Right ventricle myocardium superior (tissue), 1 donor: ENCODE measurements at regions not wholly inside any gene's neighbourhood (a gene's known extent, or its start where the extent isn't known, plus 50 kb on each side); places are given as distances from the start of the nearest gene placed in this dataset.

Experiments
- ATAC-seq: fragments of 200-7000 bp; cut with Tn5 transposase; one replicate; pipeline ENCODE4 v1.9.1; 2020; ENCODE audit warnings: mild to moderate bottlenecking; ENCODE audit not compliant: poor library complexity
- DNase-seq: peaks from one replicate; pipeline ENCODE4 v3.0.0-alpha.2; 2020
- intact Hi-C: fragments of 100-400 bp; cut with DNase I; formaldehyde crosslinking; loops from one replicate; pipeline ENCODE4 v1.11.2; 2022
- donor health status: DM: no; HTN: yes; CAD: no; lungs with severe emphysema.

DNA sequence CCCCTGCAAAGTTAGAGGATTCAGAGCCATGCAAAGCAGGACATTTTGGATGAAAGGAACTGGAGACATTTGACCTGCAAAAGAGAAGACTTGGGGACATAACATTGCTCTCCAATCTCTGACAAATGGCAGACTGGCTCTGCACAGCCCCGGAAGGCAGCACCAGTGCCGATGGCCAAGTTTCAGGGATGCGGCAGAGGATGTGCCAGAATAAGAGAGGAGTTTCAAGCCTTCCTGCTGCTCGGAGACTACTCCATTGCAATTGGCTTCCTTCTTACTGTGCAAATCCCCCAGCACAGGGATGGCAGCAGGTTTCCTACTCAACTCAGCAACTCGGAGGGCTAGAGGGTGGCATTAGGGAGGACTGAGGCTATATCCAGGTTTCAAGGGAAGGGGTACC is 268.8 kb upstream of the ZMIZ1 start:
- ATAC-seq (no peak), DNase-seq (no peak)
- intact Hi-C loops, result no loop called here

DNA sequence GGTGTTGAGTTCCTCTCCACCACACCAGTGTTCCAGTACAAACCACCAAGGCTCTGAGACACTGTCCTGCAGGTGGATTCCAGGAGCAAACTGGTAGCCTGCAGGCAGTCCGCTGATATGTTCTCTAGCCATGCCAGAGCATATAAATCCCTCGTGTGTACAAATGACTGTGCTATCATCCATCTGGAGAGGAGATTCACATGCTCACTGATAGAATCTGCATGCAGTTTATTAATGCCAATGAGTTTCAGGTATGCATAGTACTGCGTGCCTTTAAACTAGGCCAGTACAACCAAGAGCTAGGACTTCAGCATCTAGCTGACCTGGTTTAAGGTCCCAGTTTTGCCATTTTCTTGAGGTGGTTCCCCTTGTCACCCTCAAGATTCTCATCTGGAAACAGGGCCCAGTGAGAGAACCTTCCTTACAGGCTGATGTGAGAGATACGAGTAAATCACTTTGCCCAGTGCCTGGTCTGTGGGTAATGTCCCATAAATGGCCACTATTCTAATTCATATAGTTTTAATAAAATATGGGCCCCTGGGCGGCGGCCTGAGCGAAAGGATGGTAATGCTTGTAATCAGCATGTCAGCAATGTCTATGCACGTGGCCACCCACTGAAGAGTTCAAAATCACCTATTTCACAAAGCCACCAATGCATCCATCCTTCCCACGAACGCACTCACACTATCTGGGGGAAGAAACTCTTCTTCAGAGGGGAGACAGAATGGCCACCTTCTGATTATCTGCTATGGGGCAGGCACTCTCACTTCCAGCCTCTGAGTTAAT is 268.0 kb upstream of the ZMIZ1 start:
- no peak for ATAC-seq
- intact Hi-C loops, result no loop called here
- no peak for DNase-seq

DNA sequence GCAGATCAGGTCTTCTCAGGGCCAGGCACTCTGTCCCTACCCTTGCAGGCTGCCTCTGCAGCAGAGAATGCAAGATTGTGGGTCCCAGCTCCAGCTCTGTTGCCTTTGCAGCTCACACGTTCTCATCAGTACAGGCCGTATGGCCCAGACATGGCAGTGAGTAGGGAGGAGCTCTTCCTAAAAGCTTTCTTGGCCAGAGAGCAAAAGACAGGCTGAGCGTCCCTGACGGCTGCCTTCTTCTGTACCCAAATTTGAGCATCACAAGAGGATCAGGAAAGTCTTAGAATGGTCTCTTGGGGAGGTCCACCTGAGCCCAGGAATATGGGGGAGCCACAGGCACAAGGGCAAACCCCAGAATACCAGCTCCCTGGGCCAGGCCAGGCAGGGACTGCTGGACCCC is 266.3 kb upstream of the ZMIZ1 start:
- ATAC-seq (no peak), DNase-seq (no peak)
- intact Hi-C loops, result no loop called here

DNA sequence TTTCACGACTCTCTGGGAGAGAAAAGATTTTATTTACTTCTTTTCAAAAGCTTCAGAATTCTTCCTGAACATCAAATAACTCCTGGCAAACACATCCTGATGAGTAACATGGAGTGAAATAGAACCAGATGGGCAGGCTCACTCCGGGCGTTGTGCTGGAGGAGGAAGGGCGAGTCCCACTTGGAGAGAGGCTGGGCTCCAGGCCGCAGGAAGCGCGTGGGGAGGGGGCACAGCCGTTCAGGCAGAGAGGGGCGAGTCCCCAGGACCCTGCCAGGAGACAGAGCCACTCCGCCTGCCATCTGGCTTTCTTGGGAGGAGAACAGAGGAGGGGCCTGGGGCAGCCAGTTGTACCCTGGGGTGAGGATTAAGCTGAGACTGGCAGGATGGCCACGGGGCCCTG is 265.9 kb upstream of the ZMIZ1 start:
- ATAC-seq (peak; percentile 23), DNase-seq (peak; percentile 78)
- intact Hi-C loops, result no loop called here

DNA sequence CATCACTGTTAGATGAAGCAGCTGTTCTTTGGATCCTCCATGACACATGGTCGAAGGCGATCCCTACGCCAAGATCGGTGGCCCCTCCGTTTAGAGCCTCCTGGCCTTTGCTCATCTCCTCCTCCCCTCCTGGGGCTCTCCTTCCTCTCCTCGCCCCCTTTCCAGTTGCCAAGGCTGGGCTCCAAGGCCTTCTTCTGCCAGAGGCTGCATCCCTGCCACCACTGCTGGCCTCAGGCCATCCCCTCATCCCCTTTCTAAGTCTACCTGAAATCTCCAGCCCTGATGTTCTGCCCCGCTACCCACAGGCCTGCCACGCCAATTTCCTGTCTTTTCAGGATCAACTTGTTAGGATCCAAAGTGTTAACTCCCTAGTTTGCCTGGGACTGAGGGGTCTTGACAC is 265.1 kb upstream of the ZMIZ1 start:
- DNase-seq, result no peak

DNA sequence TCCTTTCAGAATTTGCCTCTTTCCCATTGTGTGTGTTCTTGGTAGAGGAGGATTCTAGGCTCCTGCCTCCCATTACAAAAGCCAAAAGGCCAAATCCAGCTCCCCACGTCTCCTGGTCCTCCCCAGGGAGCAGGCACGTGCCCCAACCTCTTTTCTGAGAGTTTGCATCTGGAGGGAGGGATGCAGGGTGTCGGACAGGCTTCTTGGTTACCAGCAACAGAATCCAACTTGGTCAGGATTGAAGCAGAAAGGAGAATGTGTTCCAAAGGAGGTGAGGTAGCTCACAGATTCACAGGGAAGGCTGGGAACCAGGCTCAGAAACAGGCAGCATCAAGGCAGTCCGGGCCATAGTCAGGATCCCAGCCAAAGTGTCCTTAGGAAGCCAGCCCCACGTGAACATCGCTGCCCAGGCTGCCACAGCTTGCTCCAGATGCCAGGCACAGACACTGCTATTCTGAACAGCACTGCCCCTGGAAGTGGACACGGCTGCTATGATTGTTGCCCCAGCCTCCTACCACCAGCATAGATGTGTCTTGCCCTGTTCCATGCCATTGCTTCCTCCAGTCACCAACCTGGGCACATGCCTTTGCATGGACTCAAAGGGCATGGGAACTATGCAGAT is 264.2 kb upstream of the ZMIZ1 start:
- peak; percentile 66 for DNase-seq
- intact Hi-C loops, result no loop called here
- peak; percentile 70 for ATAC-seq

More for the DNA sequence above, 265.1 kb upstream of the ZMIZ1 start:
- ATAC-seq, result no peak
- intact Hi-C loops, result no loop called here

DNA sequence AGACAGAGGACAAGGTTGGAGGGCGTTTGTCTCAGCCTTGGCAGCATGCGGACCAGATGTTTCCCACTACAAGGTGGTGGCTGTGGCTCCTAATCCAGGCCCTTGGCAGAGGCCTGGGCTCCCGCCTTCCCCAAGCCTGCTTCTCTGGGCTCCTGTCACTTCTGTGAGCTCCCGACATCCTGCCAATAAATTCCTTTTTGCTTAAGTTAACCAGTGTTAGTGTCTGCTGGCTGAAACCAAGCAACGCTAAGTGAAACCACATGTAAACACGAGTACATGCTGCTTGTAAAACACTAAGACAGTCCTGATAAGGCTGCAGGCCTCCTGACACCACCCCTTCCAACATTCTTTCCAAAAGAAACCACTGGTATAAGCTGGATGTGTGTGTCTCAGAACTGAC is 263.6 kb upstream of the ZMIZ1 start:
- ATAC-seq, result peak; percentile 92
- intact Hi-C loops, result no loop called here
- peak; percentile 88 for DNase-seq

DNA sequence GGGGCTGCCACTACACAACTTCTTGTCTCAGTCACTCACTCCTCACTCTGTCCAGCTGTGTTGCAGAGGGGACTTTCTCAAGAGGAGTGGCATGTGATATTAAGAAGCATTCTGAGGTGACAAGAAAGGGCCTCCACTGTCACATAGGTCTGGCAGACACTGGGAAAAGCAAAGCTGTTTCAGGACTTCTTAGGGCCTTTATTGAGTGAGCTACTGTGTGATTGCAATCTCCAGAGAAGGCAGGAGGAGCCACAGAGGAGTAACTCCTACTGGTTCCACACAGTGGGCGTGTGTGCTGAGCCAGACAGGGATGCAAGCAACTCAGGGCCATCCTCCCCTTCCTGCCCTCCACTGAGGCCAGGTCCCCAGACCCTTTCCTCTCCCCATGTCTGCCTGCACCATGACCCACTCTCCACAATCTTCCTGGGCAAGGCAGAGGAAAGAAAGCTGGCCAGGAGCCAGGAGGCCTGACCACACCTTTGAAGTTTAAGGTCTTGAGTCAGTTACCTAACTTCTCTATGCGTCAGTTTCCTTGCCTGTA is 262.0 kb upstream of the ZMIZ1 start:
- no peak for DNase-seq
- ATAC-seq, result no peak
- intact Hi-C loops, result no loop called here

DNA sequence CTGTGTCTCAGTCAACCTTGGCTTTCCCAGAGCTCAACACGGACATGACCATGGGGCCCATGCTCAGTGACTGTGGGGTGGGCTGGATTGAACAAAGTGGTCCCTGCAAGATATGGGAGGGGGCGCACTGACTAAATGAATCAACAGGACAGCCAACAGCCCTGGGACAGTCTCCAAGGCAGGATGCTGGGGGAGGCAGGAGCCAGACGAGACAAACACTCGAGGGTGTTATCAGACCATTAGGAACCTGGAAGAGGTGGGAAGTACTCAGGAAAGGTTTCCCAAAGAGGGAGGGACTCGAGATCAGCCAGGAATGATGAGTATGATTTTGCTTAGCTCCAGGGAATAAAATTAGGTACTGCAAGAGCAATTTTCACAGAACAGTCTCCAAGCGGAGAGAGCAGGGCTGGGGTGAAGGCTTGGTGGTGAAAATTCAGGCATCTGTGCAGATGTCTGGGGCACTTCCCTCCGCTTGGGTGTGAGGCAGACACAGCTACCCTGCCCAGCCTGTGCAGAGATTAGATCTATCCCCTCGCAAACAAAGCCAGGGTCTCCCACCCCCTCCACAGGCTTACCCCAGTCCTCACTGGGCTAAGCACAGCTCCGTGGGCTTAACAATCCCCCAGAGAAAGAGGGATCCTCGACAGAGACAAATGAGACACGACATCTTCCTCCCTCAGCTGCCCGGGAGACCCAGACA is 261.1 kb upstream of the ZMIZ1 start:
- intact Hi-C loops, result no loop called here
- DNase-seq (no peak), ATAC-seq (no peak)

DNA sequence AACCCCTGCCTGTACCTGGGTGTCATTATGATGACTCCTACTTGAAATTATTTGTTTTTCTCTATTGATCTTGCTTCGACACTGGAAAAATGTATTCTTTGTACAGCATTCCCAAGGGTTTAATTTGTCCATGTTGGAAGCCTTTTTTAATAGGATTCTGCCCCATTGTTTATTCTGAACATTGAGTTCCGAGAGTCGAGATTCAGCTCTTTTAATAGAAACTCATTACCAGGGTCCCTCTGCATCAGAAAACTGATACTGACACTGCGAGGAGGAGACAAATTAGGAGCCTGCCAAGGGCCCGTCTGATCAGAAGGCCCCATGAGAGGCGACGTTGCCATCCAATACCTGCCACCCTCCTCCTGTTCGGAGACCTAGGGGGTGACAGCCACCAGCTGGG is 260.5 kb upstream of the ZMIZ1 start:
- intact Hi-C loops, result no loop called here
- ATAC-seq, result no peak

DNA sequence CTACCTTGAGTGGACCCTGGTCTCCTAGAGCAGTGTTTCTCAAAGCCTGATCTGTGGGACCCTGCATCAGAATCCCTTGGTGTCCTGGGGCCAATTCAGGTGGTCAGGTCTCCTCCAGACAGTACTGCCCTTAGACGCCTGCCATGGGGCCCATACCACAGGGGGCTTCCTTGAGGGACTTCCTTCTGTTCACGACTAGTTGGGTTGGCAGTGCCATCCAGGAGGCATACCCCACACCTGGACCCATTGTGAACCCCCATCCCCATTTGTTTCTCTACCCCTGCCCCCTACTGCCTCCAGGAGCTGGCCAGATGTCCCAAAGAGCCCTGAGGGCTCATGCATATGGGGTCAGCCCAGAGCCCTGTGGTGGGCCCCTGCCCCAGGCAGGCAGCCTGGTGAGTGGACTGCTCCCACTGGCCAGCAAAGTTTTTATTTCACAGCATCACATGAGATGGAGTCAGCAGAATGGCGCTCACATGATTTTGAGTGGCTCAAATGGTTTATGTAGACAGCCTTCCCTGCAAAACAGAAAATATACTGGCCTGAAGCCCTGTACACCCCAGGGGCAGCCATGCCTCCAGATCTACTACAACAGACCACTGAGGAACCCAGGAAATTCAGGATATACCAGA is 259.9 kb upstream of the ZMIZ1 start:
- ATAC-seq, result no peak
- DNase-seq, result no peak
- intact Hi-C loops, result no loop called here

More for the DNA sequence above, 260.5 kb upstream of the ZMIZ1 start:
- DNase-seq, result no peak

DNA sequence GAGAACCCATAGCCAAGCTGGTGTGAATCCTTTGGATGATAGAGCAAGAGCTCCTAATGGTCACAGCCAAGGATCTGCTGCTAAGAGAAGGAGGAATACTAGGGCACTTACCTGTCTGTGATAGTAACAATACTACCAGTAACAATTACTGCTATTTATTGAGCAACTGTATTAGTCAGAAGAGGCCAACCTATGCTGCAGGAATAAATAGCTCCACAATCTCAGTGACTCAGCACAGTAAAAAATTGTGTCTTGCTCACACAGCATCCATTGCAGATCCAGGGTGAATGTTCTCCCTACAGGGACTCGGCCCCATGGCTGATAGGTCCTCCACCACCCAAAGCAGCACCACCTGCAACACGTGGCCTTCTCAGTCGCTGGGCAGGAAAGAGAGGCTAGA is 257.6 kb upstream of the ZMIZ1 start:
- intact Hi-C loops, result no loop called here
- no peak for ATAC-seq

DNA sequence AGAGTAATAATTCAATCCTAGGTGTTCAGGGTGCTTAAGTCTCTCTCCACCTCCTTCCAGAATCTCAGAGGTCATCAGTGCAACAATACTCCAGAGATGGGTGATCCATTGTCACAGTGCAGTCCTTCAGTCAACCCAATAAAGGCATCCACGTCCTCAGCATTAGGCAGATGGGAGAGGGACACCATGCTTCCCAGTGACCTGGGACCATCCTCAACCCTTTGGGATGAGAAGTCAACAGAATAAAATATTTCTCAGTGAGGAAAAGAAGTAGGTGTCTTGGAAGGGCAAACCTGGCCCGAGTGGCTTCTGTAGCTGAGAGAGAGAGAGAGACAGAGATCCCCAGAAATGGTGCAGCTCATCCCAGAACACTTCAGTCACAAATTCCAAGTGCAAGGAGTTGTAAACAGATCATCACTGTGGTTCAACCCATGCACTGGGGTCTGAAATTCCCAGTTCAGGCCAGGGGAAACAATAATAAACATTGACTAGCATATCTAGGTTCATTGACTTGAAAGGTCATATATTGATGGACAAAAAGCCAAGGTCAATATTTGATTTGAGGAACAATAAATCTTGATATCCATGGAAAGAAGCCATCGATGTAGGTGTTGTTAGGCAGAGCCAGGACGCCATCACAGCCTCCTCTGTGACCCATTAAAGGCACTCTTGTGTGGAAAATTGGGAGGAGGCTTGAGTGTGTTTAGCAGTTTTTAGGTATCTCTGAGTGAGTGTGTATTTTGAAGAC is 256.0 kb upstream of the ZMIZ1 start:
- no peak for ATAC-seq
- intact Hi-C loops, result no loop called here
- DNase-seq, result no peak

More for the DNA sequence above, 257.6 kb upstream of the ZMIZ1 start:
- no peak for DNase-seq

DNA sequence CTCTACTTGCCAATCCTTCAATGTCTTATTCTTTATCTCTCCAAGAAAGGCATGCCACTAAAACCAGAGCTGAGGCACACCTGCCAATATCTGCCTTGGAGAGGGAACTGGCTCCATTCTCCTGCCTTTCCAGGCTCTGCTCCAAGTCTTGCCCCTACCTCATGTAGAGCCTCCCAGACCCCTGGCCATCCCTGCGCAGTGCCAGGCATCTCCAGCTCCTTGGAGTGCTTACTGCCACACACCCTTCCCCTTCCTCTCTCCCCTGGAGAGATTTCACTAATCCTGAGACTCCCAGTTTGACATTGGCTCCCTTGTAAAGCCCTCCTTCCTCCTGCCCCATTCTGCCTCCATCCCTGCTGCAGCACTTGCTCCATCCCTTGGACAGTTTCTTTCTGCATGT is 255.2 kb upstream of the ZMIZ1 start:
- ATAC-seq, result no peak
- intact Hi-C loops, result no loop called here
- DNase-seq, result no peak

DNA sequence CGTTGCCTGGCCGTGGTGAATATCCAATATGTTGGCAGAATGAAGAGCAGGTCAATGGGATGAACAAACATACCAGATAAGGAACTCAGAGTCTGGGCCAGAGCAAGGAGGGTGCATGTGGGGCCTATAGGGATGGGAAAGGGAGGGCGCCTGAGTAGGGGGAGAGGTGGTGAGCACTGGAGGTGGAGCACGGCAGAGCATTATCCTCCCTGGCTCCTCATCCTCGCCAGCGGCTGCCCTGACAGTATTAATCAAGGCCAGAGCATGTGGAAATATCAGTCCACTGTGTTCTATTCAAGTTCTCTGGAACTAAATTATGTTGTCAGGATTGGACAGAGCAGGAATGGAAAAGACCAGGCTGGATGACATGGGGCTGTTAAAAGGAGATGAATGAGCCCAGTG is 254.8 kb upstream of the ZMIZ1 start:
- intact Hi-C loops, result no loop called here
- ATAC-seq (peak; percentile 15), DNase-seq (no peak)

DNA sequence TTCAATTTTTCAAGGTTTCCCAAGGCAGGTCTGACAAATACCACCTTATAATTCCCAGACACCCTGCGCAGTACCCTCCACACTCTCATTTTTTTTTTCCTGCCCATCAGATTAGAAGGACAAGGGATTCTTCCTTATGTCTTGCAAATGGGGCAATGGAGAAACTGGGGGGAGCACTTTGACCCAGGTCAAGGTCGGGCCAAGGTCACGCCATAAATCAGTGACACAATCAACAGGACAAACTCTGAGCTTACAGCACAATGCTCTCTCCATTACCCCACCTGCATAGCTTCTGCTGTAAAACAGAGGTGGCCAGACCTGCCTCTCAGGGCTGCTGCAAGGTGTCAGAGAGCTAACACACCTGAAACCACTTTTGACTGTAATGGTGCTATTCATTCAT is 254.4 kb upstream of the ZMIZ1 start:
- intact Hi-C loops, result no loop called here

DNA sequence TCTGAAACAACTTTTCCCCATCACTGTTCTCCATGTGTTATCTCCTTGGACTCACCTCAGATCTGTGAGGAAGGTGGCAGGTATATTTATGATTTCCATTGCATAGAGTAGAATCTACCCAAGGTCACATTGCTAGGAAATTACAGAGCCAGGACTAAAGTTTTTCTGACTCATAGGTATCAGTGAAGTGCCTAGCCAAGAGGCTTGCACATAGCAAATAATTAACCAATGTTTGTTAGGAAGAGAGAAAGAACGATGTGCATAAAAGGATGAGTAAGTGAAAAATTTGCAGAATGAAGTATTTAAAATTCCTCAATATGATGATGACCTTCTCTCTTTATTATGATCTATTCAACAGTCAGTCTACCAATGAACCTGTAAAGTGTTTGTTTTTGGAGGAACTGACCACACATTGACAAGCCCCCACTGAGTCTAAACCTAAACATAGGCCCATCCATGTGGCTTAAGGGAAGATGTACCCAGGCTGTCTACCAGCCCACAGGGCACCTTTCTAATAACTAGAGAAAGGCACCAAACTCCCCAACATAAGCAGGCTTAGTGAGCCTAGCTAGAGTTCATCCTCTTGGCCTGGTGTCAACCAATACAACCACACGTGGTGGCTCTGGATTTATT is 252.9 kb upstream of the ZMIZ1 start:
- no peak for DNase-seq
- intact Hi-C loops, result no loop called here
- ATAC-seq, result no peak

More for the DNA sequence above, 254.4 kb upstream of the ZMIZ1 start:
- DNase-seq (no peak), ATAC-seq (no peak)

DNA sequence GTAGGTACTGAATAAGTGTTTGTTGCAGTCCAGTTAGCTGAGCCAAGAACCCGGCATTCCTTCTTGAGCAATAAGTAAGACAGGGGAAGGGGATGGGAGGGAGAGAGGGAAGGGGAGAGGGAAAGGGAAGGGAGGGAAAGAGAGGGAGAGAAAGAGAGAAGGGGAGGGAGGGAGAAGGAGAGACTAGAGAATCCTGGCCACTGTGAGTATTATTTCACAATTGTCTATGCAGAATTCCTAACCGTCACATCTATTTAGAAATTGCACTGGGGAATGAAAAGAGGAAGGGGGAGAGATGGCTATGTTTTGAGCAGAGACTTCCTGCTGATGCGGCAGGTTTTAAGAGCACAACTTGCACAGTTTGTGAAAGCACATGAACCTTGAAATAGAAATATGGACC is 251.4 kb upstream of the ZMIZ1 start:
- DNase-seq (no peak), ATAC-seq (peak; percentile 81)
- intact Hi-C loops, result no loop called here
